Activated T-cell treated with anti-CD3 and anti-CD28 coated beads, Interleukin-2, amount 50 U/mL, for 24 hours (primary cell): ENCODE measurements at regions not wholly inside any gene's neighbourhood (a gene's known extent, or its start where the extent isn't known, plus 50 kb on each side); places are given as distances from the start of the nearest gene placed in this dataset.

Source experiments
- DNase-seq: peaks from one replicate; pipeline ENCODE4 v3.0.0-alpha.2; 2020
- H3K27ac Mint-ChIP-seq: 2 replicates; pipeline ENCODE4 v1.8.0; 2020; ENCODE audit warnings: mild to moderate bottlenecking, mixed read lengths
- H3K27me3 Mint-ChIP-seq: 2 replicates; pipeline ENCODE4 v1.8.0; 2020; ENCODE audit warnings: mixed read lengths
- H3K36me3 Mint-ChIP-seq: 2 replicates; pipeline ENCODE4 v1.8.0; 2020; ENCODE audit warnings: low read depth, mixed read lengths
- H3K4me1 Mint-ChIP-seq: 2 replicates; pipeline ENCODE4 v1.8.0; 2020; ENCODE audit warnings: low read depth, mixed read lengths
- H3K4me3 Mint-ChIP-seq: 2 replicates; pipeline ENCODE4 v1.8.0; 2020; ENCODE audit warnings: mild to moderate bottlenecking, moderate library complexity, mixed read lengths
- H3K9me3 Mint-ChIP-seq: 2 replicates; pipeline ENCODE4 v1.8.0; 2020; ENCODE audit warnings: mixed read lengths

DNA sequence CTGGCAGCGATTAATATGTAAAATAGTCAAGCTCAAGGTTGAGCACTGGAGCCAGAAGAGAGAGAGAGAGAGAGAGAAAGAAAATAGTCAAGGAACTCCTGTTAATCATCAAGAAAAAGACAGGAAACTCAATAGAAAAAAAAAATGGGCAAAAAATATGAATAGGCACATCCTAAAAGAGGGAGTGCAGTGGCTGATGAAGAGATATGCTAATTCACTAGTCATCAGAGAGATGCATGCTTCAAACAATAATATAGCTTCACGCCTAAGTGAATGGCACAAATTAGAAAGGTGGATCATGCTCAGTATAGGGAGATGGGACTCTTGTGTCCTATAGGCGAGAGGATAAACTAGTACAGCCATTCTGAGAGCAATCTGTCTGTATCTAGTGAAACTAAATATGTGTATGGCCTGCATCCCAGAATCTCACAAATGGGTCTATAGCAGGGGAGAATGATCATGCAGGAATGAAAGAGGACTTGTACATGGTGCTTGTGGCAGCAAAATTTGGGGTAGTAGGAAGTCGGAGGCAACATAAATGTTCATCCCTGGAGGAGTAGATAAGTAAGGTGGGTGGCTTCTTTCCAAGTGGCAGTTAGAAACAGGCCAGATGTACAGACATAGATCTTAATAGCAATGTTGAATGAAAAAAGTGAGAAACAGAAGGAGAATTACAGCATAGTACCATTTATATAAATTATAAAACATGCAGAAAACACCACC lies 176.8 kb downstream of the VEGFA start:
- no peak for DNase-seq
- H3K9me3 Mint-ChIP-seq: peaks cover 19% of the 10 kb centered on the region
- no peak overlapping the region for H3K27ac Mint-ChIP-seq
- H3K4me1 Mint-ChIP-seq: no peaks in the 10 kb centered on the region
- H3K36me3 Mint-ChIP-seq: no peaks in the 10 kb centered on the region
- no peaks in the 10 kb centered on the region for H3K27me3 Mint-ChIP-seq
- H3K4me3 Mint-ChIP-seq: no peak overlapping the region

DNA sequence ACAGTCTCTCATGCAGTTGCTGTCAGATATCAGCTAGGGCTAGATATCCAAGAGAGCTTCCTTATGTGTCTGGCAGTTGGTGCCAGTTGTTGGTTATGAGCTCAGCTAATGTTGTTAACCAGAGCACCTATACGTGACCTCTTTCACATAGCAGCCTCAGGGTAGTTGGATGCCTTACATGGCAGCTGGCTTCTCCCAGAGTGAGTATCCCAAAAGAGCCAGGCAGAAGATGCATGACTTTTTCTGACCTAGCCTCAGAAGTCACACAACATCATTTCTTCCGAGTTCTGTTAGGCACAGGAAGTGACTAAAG lies 175.7 kb downstream of the VEGFA start:
- H3K4me1 Mint-ChIP-seq: no peaks in the 10 kb centered on the region
- H3K27ac Mint-ChIP-seq: no peak overlapping the region
- peak; percentile 3 for DNase-seq
- H3K27me3 Mint-ChIP-seq: no peaks in the 10 kb centered on the region
- no peaks in the 10 kb centered on the region for H3K36me3 Mint-ChIP-seq
- peaks cover 19% of the 10 kb centered on the region for H3K9me3 Mint-ChIP-seq
- H3K4me3 Mint-ChIP-seq: no peak overlapping the region

DNA sequence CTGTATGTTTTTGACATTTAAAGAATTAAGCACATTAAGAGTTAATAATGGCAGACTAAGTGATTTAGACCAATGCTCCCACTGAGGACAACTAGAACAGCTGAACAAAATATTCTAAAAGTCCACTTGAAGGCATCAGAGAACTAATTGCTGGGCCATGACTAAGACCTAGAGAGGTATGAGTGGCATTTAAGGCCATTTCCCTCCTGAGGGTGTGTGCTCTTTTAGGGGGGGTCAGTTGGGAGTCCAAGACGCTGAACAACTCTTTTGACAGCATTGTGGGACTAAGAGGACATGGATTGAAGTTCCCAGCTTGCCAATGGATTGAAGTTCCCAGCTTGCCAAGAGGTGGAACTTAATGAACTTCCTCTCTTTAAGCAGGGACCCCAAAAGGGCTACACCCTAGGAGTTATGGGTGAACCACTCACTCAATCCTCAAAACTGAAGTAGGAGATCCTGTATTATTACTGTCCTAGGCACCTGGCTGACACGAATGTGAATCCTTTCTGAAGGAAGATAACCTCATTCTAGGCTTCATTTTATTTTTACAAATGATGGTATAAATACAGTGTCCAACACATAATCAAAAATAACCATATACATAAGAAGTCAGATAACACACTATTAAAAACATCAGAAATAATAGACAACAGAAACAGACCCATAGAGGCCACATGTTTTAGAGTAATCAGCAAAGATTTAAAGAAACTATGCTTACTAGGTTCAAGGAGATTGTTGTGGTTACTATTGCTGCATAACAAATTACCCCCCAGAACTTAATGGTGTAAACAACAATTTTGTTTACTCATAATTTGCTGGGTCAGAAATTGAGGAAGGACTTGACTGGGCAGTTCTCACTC lies 175.1 kb downstream of the VEGFA start:
- Mint-ChIP-seq H3K36me3 (no peaks in the 10 kb centered on the region), H3K4me3 (no peak overlapping the region), H3K4me1 (no peaks in the 10 kb centered on the region), H3K27me3 (no peaks in the 10 kb centered on the region), H3K9me3 (peaks cover 19% of the 10 kb centered on the region), H3K27ac (no peak overlapping the region)
- no peak for DNase-seq

DNA sequence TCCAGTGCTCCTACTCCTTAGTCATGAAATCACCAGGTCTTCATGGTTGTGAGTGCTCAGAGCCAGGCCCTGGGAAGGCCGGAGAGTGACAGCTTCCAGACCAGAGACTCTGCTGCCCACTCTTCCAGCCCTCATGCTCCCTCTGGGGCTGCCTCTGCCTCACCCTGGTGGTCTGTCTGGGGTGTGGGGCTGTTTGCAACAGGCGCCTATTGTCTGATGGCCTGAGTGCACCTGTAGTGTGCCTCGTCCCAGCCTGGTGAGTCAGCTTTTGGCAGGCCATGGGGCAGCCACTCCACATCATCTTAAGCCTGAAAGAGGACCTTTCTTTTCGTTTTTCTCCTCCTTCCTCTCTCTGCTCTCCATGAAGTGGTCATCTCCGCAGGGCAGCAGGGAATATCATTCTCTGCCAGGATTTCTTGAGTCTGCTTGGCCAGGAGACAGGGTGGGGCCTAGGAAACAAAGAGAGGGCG lies 173.8 kb downstream of the VEGFA start:
- no peaks in the 10 kb centered on the region for H3K36me3 Mint-ChIP-seq
- no peaks in the 10 kb centered on the region for H3K4me1 Mint-ChIP-seq
- H3K4me3 Mint-ChIP-seq: no peak overlapping the region
- H3K9me3 Mint-ChIP-seq: peaks cover 19% of the 10 kb centered on the region
- no peak for DNase-seq
- no peaks in the 10 kb centered on the region for H3K27me3 Mint-ChIP-seq
- H3K27ac Mint-ChIP-seq: no peak overlapping the region

DNA sequence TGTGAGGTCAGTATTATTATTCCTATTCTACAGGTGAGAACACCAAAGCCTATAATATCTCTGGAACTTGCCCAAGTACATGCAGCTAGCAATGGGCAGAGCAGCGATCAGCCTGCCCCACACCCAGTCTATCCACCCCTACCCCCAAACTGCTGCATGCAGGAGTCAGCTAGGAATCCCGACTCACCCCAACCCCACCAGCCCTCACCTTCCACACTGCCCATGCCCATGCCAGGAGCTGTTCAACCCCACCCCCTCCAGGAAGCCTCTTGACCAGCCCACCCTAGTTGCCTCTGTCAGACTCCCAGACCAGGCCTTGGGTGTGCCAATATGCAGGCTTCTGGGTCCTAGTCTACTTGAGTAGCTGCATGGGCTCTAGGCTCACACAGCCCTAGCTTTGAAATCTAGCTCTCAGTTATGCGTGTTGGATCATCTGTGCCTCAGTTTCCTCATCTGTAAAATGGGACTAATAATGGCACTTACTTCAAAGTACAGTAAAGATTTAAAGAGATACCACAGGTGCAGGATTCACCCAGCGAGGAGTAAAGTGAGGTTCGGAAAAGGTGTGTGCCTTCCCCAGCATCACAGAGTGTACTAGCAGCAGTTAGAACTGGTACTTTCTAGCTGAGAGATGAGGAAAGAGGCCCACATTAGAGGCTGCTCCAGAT lies 173.2 kb downstream of the VEGFA start:
- Mint-ChIP-seq H3K4me1 (no peaks in the 10 kb centered on the region), H3K4me3 (no peak overlapping the region), H3K36me3 (no peaks in the 10 kb centered on the region), H3K9me3 (peaks cover 19% of the 10 kb centered on the region), H3K27me3 (no peaks in the 10 kb centered on the region), H3K27ac (no peak overlapping the region)
- no peak for DNase-seq

DNA sequence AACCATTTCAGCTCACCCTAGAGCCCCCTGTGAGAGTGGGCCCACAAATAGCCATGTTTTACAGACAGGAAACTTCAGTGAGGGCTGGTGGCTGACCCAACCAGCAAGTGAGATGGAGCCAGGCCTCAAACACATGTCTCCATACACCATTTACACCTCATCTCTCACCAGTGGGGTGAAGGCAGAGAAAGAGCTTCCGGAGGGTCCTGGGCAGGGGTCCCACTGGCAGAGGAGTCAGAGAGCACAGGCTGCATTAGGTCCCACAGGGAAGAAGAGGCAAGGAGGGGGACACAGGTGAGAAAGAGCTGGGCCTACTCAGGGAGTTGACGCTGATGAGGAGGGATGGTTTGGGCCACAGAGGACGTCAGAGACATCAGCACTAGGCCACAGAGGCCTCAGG lies 172.6 kb downstream of the VEGFA start:
- no peaks in the 10 kb centered on the region for H3K27me3 Mint-ChIP-seq
- DNase-seq: no peak
- no peak overlapping the region for H3K27ac Mint-ChIP-seq
- H3K4me3 Mint-ChIP-seq: no peak overlapping the region
- H3K4me1 Mint-ChIP-seq: no peaks in the 10 kb centered on the region
- no peaks in the 10 kb centered on the region for H3K36me3 Mint-ChIP-seq
- H3K9me3 Mint-ChIP-seq: peaks cover 19% of the 10 kb centered on the region

DNA sequence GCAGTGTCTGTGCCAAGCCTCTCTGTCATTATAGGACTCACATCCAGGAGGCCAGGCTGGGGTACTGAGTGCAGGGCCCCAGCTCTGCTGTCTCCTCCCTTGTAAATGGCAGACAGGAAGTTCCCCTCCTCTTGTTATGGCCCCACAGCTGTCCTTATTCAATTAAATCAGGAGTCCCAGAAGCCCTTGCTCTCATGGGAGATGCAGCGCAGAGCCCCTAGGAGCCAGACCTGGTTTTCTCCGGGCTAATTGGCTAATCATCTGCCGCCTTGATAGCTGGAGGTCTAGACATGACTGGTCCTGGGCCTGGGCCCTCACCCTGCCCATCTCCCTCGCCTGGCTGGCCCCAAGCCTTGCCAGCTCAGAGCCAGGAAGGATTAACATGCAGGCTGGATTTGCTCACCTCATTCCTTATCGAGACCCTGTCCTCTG lies 172.0 kb downstream of the VEGFA start:
- H3K27ac Mint-ChIP-seq: no peak overlapping the region
- H3K9me3 Mint-ChIP-seq: peaks cover 19% of the 10 kb centered on the region
- no peak for DNase-seq

DNA sequence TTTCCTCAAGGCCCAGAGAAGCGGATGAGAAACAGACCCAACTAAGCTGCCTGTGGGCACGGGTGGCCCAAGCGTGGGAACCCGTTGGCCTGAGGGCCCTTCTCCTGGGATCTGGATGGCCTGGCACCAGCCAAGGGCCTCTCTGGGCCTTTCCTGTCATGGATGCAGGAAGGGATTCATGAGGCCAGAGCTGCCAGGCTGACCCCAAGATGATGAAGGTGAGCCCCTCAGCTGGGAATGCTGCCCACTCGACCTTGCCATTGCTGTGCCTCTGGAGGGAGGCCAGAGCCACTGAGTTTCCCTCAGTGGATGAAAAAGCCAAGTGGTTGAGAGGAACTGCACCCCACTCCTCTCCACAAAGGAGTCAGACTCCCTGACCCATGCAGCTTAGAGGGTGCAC lies 171.2 kb downstream of the VEGFA start:
- H3K27me3 Mint-ChIP-seq: no peaks in the 10 kb centered on the region
- DNase-seq: no peak
- H3K36me3 Mint-ChIP-seq: no peaks in the 10 kb centered on the region
- no peak overlapping the region for H3K27ac Mint-ChIP-seq
- no peaks in the 10 kb centered on the region for H3K4me1 Mint-ChIP-seq
- H3K4me3 Mint-ChIP-seq: no peak overlapping the region
- H3K9me3 Mint-ChIP-seq: peaks cover 19% of the 10 kb centered on the region

More for the DNA sequence above, 172.0 kb downstream of the VEGFA start:
- H3K36me3 Mint-ChIP-seq: no peaks in the 10 kb centered on the region
- no peak overlapping the region for H3K4me3 Mint-ChIP-seq
- no peaks in the 10 kb centered on the region for H3K27me3 Mint-ChIP-seq
- H3K4me1 Mint-ChIP-seq: no peaks in the 10 kb centered on the region

DNA sequence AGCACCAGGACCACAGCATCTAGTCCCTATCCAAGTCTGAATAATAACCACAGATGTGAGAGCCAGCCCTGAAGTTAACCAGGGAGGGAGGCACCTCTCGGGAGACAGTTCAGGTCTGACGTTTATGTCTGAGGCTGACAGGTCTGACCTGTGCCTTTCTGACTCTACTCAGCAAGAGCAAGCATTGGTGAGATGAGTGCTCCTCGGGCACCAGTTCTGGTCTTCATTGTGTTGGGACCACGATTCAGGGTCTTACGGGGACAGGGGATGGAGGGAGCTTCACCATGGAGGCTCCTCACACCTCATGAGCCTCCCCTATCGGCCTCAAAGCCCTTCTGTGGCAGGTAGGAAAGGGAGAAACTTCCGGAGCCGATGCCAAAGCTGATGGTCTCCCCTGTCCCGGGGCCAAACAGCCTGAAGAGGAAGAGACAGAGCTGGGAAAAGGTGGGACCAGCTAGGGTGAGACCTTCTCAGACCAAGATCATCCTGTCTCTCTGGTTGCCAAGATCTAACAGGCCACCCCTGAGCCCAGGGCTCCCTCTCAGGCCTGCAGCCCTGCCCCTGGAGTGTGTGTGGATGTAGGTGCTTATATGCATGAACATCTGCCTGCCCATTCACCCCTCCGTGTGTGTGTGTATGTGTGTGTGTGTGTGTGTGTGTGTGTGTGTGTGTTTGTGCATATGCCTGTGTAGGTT lies 170.5 kb downstream of the VEGFA start:
- H3K27me3 Mint-ChIP-seq: no peaks in the 10 kb centered on the region
- no peak for DNase-seq
- no peaks in the 10 kb centered on the region for H3K36me3 Mint-ChIP-seq
- no peak overlapping the region for H3K4me3 Mint-ChIP-seq
- no peaks in the 10 kb centered on the region for H3K4me1 Mint-ChIP-seq
- H3K9me3 Mint-ChIP-seq: peaks cover 13% of the 10 kb centered on the region
- no peak overlapping the region for H3K27ac Mint-ChIP-seq

DNA sequence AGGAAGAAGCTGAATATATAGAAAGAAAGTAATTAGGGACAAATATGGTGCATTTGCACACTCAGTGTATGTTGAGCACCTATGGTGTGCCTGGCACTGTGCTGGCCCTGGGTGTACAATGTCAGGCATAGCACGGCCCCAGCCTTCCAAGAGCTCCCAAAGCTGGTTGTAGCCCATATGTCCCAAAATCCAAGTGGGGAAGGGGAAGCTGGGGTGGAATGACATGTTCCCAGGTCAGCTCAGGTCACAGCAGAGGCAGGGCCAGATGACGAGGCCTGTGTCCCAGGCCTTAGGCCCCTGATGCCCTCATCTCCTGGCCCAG lies 170.0 kb downstream of the VEGFA start:
- Mint-ChIP-seq H3K27ac (no peak overlapping the region), H3K4me1 (no peaks in the 10 kb centered on the region), H3K27me3 (no peaks in the 10 kb centered on the region), H3K9me3 (peaks cover 10% of the 10 kb centered on the region), H3K36me3 (no peaks in the 10 kb centered on the region), H3K4me3 (no peak overlapping the region)
- DNase-seq: no peak

DNA sequence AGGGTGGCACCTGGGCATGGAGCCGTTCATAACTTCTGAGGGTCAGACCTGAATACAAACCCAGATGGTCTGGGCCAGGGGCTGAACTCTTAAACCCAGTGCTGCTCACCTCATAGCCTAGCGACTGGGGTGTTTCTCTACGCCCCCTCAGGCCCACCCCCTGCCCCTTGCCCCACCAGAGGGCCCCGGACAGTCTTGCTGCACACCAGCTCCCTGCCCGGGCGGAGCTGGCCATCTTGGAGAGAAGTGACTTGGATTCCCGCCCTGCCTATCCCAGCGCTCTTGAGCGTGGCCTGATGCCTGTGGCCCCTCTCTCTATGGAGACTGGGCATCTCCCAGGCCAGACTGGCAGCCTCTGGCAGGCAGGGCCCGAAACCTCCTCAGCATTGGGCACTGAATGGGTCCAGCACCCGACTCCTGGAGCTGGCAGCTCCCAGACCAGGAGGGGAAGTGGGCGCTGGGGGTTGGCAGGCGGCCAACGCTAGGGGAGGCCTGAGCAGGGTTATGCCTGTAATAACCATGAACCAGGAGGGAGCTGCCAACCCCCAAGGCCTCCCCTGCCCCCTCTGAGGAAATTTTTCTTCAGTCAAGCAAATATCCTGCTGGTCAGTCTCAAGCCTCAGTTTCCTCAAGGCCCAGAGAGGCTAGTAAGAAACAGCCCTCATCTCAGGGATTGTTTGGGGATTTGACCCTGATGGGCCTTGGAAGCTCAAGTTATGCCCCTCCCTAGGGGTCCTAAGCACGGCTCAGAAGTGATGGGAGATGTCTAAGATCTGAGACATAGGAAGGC lies 169.5 kb downstream of the VEGFA start:
- no peaks in the 10 kb centered on the region for H3K36me3 Mint-ChIP-seq
- H3K4me1 Mint-ChIP-seq: no peaks in the 10 kb centered on the region
- DNase-seq: peak; percentile 16
- H3K27ac Mint-ChIP-seq: no peak overlapping the region
- H3K9me3 Mint-ChIP-seq: peaks cover 5% of the 10 kb centered on the region
- H3K27me3 Mint-ChIP-seq: no peaks in the 10 kb centered on the region
- H3K4me3 Mint-ChIP-seq: no peak overlapping the region

DNA sequence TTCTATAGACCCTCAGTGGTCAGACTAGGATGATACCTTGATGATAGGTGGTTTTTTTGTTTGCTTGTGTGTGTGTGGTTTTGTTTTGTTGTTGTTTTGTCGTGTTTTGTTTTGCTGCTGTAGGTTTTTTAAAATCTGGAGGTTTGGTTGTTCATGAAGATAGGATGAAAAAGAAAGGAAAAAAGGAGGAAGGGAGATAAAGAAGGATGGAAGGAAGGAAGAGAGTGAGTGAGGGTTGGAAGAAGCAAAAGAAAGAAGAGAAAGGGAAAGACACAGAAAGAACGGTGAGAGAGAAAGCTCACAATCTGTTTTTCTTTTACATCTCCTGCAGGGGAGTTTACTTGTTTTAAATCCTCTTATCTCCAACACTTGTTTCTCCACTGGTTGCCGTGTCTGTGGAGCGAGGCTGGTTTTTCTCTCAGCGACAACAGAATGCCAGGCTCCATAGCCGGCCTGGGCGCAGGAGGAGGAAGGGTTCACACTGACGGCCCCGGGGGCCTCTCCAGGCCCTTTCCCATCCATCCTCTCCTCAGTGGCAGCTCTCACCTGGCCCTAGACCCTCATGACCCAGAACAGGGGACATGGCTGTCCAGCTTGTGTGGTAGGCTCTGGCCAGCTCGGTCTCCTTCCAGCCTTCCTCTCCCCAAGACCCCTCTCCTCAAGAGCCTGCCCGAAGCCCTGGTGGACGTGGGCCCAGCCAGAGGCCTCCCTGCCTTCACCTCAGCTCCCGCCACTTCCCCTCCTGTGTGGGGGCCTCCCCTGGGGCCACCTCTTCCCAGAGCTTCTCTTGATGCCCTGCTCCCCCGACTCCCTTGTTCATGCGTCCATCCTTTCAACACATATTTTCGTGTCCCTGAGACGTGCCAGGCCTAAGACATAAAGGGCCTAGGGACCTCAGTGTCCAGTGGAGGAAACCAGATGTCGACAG lies 168.4 kb downstream of the VEGFA start:
- Mint-ChIP-seq H3K4me3 (no peak overlapping the region), H3K27ac (no peak overlapping the region)

More for the DNA sequence above, 168.4 kb downstream of the VEGFA start:
- H3K4me1 Mint-ChIP-seq: no peaks in the 10 kb centered on the region
- peak; percentile 5 for DNase-seq
- no peaks in the 10 kb centered on the region for H3K27me3 Mint-ChIP-seq
- no peaks in the 10 kb centered on the region for H3K36me3 Mint-ChIP-seq
- H3K9me3 Mint-ChIP-seq: no peaks in the 10 kb centered on the region
